Upper lobe of right lung (tissue), 1 donor: ENCODE measurements at regions not wholly inside any gene's neighbourhood (a gene's known extent, or its start where the extent isn't known, plus 50 kb on each side); places are given as distances from the start of the nearest gene placed in this dataset.

Experiments
- ATAC-seq: fragments of 200-7000 bp; cut with Tn5 transposase; one replicate; pipeline ENCODE4 v1.9.1; 2020; ENCODE audit warnings: mild to moderate bottlenecking, moderate library complexity
- DNase-seq: peaks from one replicate; pipeline ENCODE4 v3.0.0-alpha.2; 2020
- H3K27ac ChIP-seq: fragments of 200-600 bp; one replicate; pipeline ENCODE4 v1.8.0; 2022
- H3K27me3 ChIP-seq: fragments of 200-600 bp; one replicate; pipeline ENCODE4 v1.8.0; 2022; ENCODE audit warnings: mild to moderate bottlenecking
- H3K36me3 ChIP-seq: fragments of 200-600 bp; one replicate; pipeline ENCODE4 v1.8.0; 2022
- H3K4me1 ChIP-seq: fragments of 200-600 bp; one replicate; pipeline ENCODE4 v1.8.0; 2022
- H3K4me3 ChIP-seq: fragments of 200-600 bp; one replicate; pipeline ENCODE4 v1.8.0; 2022; ENCODE audit warnings: mild to moderate bottlenecking
- H3K9me3 ChIP-seq: fragments of 200-600 bp; one replicate; pipeline ENCODE4 v1.8.0; 2022
- CTCF ChIP-seq: fragments of 200-600 bp; IDR thresholded peaks from one replicate; pipeline ENCODE4 v1.8.0; 2022; ENCODE audit warnings: antibody characterized with exemption
- intact Hi-C: fragments of 100-400 bp; cut with DNase I; formaldehyde crosslinking; loops from one replicate; pipeline ENCODE4 v1.11.0; 2022
- donor health status: DM: no; HTN: yes; CAD: no; lungs with severe emphysema.

DNA sequence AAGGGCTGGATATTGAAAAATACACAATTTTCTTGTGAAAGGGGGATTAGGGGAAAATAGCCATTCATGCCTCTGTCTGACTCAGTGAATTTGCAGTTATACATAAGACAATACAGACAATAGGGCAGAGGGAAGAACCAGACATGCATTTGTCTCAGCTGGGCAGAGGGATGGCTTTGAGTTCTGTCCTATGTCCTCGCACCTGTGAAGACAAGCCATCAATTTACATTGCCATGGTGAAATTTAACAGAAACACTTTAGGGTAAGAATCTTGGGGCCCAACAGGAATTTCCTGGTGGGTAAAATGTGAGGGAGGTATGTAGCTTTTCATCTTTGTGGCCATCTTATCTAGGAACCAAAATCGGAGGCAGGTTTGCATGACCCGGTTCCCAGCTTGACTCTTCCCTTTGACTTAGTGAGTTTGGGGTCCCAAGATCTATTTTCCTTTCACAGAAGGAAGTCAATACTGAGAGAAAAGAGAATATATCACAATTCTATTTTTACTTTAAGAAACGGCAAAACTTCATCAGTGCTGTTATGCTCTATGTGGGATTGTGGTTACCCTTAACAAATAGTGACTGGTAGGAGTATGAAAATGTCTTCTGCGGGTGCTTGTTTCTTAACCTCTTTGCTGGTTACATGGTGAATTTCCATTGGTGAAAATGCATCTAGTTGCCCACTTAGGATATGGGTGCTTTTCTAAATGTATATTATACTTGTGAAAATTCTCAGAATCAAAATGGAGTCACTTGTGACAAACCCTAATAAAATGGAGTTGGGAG is 221.8 kb downstream of the SPP2 start:
- Histone ChIP-seq H3K4me1 (no peaks in the 10 kb centered on the region), H3K27ac (no peak overlapping the region), H3K36me3 (no peaks in the 10 kb centered on the region), H3K27me3 (no peaks in the 10 kb centered on the region), H3K9me3 (no peaks in the 10 kb centered on the region), H3K4me3 (no peak overlapping the region)
- intact Hi-C loops: no loop called here
- no peak for TF ChIP-seq CTCF
- ATAC-seq: no peak
- DNase-seq: no peak

- intact Hi-C loops: no loop called here
- no peaks in the 10 kb centered on the region for H3K36me3 ChIP-seq
- ATAC-seq: no peak
- no peaks in the 10 kb centered on the region for H3K27me3 ChIP-seq
- DNase-seq: no peak
- H3K27ac ChIP-seq: no peak overlapping the region
- no peaks in the 10 kb centered on the region for H3K4me1 ChIP-seq
- H3K9me3 ChIP-seq: no peaks in the 10 kb centered on the region
- no peak overlapping the region for H3K4me3 ChIP-seq
- no peak for TF ChIP-seq CTCF
These were observed 220.8 kb downstream of the SPP2 start for GRCh38 chr2:234271338-234271737.

- H3K27me3 ChIP-seq: no peaks in the 10 kb centered on the region
- ATAC-seq (no peak), DNase-seq (no peak)
- no peak overlapping the region for H3K27ac ChIP-seq
- H3K4me3 ChIP-seq: no peak overlapping the region
- no peaks in the 10 kb centered on the region for H3K4me1 ChIP-seq
- no peak for TF ChIP-seq CTCF
- no peaks in the 10 kb centered on the region for H3K9me3 ChIP-seq
- H3K36me3 ChIP-seq: no peaks in the 10 kb centered on the region
- intact Hi-C loops: no loop called here
These were observed 219.3 kb downstream of the SPP2 start for GRCh38 chr2:234269769-234270204.

DNA sequence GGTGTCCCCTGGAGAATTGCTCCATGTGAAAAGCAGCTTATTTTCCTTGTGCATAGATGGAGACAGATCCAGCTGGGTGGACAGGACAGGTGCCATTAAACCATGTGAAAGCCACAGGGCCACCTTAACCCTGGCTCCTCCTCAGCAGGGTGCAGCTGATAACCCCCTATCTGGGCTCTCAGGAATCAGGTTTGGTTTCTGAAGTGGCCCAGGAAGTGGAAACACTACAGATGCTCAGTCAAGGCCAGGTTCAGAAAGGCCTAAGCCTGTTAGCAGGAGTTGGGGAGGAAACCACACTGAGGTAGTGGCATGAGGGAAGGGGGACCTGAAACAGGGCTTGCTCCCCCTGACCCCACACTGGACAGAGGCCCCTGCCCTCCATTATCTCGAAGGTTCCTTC is 217.0 kb downstream of the SPP2 start:
- Histone ChIP-seq H3K27ac (no peak overlapping the region), H3K4me3 (no peak overlapping the region), H3K9me3 (no peaks in the 10 kb centered on the region), H3K4me1 (no peaks in the 10 kb centered on the region), H3K36me3 (no peaks in the 10 kb centered on the region), H3K27me3 (no peaks in the 10 kb centered on the region)
- DNase-seq: no peak
- no peak for TF ChIP-seq CTCF
- no peak for ATAC-seq
- intact Hi-C loops: no loop called here

DNA sequence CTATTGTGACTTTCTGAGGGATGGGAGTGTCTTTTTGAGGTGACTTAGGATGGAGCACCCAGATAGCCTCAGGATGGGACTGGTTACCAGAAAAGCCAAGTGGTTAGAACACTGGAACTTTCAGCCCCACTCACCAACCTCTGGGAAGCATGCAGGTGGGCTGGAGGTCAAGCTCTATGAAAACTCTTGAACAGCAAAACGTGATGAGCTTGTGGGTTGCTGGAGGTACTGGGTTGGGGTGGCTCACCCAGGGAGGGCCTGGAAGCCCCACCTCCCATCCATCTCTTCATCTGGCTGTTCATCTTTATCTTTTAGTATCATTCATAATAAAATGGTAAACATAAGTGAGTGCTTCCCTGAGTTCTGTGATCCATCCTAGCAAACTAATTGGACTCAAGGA is 216.4 kb downstream of the SPP2 start:
- Histone ChIP-seq H3K4me1 (no peaks in the 10 kb centered on the region), H3K27ac (no peak overlapping the region), H3K9me3 (no peaks in the 10 kb centered on the region), H3K36me3 (no peaks in the 10 kb centered on the region), H3K27me3 (no peaks in the 10 kb centered on the region), H3K4me3 (no peak overlapping the region)
- ATAC-seq: no peak
- no peak for TF ChIP-seq CTCF
- intact Hi-C loops: no loop called here
- no peak for DNase-seq

- no peaks in the 10 kb centered on the region for H3K4me1 ChIP-seq
- TF ChIP-seq CTCF: no peak
- DNase-seq: no peak
- no peaks in the 10 kb centered on the region for H3K9me3 ChIP-seq
- ATAC-seq: no peak
- no peaks in the 10 kb centered on the region for H3K27me3 ChIP-seq
- no peaks in the 10 kb centered on the region for H3K36me3 ChIP-seq
- H3K27ac ChIP-seq: no peak overlapping the region
- intact Hi-C loops: no loop called here
- H3K4me3 ChIP-seq: no peak overlapping the region
These were observed 214.7 kb downstream of the SPP2 start for GRCh38 chr2:234265206-234265605.
